Neutrophil (primary cell): ENCODE measurements at regions not wholly inside any gene's neighbourhood (a gene's known extent, or its start where the extent isn't known, plus 50 kb on each side); places are given as distances from the start of the nearest gene placed in this dataset.
"Not testable (repeated sequence)": the region's sequence is repeated elsewhere in the genome, so short reads cannot be mapped to it uniquely, and the experiment has no call there.

Source experiments
- H3K27ac ChIP-seq: fragments of 200-600 bp; sonication (generic); 2 replicates; pipeline ENCODE4 v1.5.1; 2016; ENCODE audit warnings: mild to moderate bottlenecking, moderate library complexity
- H3K27me3 ChIP-seq: fragments of 200-600 bp; sonication (generic); 2 replicates; pipeline ENCODE4 v1.6.0; 2016; ENCODE audit warnings: mild to moderate bottlenecking
- H3K36me3 ChIP-seq: fragments of 200-600 bp; sonication (generic); 2 replicates; pipeline ENCODE4 v1.5.1; 2017
- H3K4me1 ChIP-seq, 2 experiments: fragments of 200-600 bp in 1 of 2; sonication (generic) in 1 of 2; 1 replicate in 1 of 2; 2 replicates in 1 of 2; pipeline versions ENCODE4 v1.5.1 to v1.6.1; 2013 to 2016; ENCODE audit warnings: low read depth in 1 of 2, low read length in 1 of 2, mild to moderate bottlenecking in 1 of 2, moderate library complexity in 1 of 2; ENCODE audit not compliant: control insufficient read depth in 1 of 2, insufficient read depth in 1 of 2
- H3K4me3 ChIP-seq, 2 experiments: fragments of 200-600 bp in 1 of 2; sonication (generic) in 1 of 2; 1 replicate in 1 of 2; 2 replicates in 1 of 2; pipeline ENCODE4 v1.5.1; 2013 to 2016; ENCODE audit warnings: low read depth in 1 of 2, low read length in 1 of 2, mild to moderate bottlenecking in 1 of 2, moderate library complexity in 1 of 2
- H3K9me3 ChIP-seq: fragments of 200-600 bp; sonication (generic); 2 replicates; pipeline ENCODE4 v1.5.1; 2016
- TF ChIP-seq, protein P1 (sequence below): fragments of 200-600 bp; sonication (generic); IDR thresholded peaks from 2 replicates; pipeline ENCODE4 v1.5.1; 2016; ENCODE audit warnings: antibody characterized with exemption

DNA sequence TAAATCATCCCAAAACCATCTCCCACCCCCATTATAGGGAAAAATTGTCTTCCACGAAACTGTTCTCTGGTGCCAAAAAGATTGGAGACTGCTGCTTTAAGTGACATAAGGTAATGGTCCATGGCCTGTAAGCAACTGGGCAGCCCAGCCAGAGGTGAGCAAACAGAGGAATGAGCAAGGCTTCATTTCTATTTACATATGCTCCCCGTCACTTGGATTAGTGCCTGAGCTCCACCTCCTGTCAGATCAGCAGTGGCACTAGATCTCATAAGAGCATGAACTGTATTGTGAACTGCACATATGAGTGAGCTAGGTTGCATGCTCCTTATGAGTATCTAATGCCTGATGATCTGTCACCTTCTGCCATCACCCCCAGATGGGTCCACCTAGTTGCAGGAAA, 1159.8 kb upstream of the ALCAM start:
- H3K4me3 ChIP-seq, result no peak overlapping the region

DNA sequence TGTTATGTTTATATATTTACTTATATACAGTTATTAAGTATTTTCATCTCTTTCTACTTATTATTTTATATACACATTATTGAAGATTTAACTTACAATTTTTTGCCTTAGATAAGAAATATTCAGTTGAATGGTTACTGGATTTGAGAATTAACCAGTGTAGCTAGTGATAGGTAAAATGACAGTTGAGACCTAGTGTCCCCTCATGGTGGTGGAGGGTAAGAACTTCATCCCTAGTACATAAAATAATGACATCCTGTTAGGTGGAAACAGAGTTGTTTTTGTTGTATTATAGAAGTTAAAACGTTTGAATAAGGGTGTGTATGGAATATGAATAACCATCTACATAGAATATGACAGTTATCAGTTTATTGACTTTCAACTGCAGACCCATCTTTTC, 1152.4 kb upstream of the ALCAM start:
- Histone ChIP-seq H3K27me3 (no peaks in the 10 kb centered on the region), H3K4me3 (no peak overlapping the region), H3K36me3 (no peaks in the 10 kb centered on the region), H3K27ac (no peak overlapping the region), H3K4me1 (no peaks in the 10 kb centered on the region), H3K9me3 (no peaks in the 10 kb centered on the region)
- TF ChIP-seq, protein P1, sequence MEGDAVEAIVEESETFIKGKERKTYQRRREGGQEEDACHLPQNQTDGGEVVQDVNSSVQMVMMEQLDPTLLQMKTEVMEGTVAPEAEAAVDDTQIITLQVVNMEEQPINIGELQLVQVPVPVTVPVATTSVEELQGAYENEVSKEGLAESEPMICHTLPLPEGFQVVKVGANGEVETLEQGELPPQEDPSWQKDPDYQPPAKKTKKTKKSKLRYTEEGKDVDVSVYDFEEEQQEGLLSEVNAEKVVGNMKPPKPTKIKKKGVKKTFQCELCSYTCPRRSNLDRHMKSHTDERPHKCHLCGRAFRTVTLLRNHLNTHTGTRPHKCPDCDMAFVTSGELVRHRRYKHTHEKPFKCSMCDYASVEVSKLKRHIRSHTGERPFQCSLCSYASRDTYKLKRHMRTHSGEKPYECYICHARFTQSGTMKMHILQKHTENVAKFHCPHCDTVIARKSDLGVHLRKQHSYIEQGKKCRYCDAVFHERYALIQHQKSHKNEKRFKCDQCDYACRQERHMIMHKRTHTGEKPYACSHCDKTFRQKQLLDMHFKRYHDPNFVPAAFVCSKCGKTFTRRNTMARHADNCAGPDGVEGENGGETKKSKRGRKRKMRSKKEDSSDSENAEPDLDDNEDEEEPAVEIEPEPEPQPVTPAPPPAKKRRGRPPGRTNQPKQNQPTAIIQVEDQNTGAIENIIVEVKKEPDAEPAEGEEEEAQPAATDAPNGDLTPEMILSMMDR, result no peak

More for the DNA sequence above, 1159.8 kb upstream of the ALCAM start:
- H3K27me3 ChIP-seq, result no peaks in the 10 kb centered on the region
- H3K4me1 ChIP-seq, result no peaks in the 10 kb centered on the region
- no peaks in the 10 kb centered on the region for H3K36me3 ChIP-seq
- no peaks in the 10 kb centered on the region for H3K9me3 ChIP-seq
- no peak overlapping the region for H3K27ac ChIP-seq
- TF ChIP-seq, protein P1, result no peak

DNA sequence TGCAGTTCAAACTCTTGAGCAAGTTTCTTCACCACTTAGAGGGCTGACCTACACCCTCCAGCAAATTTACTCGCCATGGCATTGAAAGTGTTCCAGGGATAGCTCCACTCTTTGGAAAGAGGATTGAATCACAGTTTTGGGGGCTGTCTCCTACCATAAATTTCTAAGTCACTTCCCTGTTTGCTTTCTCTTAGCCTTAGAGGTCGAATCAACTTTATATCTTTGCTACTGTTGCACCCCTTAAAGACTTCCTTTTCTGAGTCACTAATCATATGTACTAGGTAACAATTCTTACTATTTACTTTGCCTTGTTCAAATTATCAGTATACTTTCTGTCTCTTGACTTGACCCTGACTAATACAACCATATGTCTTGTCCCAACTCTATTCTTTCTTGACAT, 1151.8 kb upstream of the ALCAM start:
- H3K9me3 ChIP-seq, result no peaks in the 10 kb centered on the region
- TF ChIP-seq, protein P1, result no peak
- H3K4me1 ChIP-seq, result no peaks in the 10 kb centered on the region
- no peak overlapping the region for H3K4me3 ChIP-seq
- H3K27me3 ChIP-seq, result no peaks in the 10 kb centered on the region
- H3K27ac ChIP-seq, result no peak overlapping the region
- no peaks in the 10 kb centered on the region for H3K36me3 ChIP-seq

GRCh38 chr3:104219046-104219445, 1147.7 kb upstream of the ALCAM start:
- H3K27me3 ChIP-seq, H3K4me3 ChIP-seq, H3K4me1 ChIP-seq, H3K27ac ChIP-seq, H3K36me3 ChIP-seq, H3K9me3 ChIP-seq: not testable (repeated sequence)

- Histone ChIP-seq H3K9me3 (no peaks in the 10 kb centered on the region), H3K4me1 (no peaks in the 10 kb centered on the region)
- TF ChIP-seq, protein P1, result no peak
Observed at GRCh38 chr3:104234442-104235194, 1132.1 kb upstream of the ALCAM start.

GRCh38 chr3:104244680-104245220, 1122.0 kb upstream of the ALCAM start:
- Histone ChIP-seq H3K36me3 (no peaks in the 10 kb centered on the region), H3K27ac (no peak overlapping the region), H3K4me3 (no peak overlapping the region), H3K9me3 (no peaks in the 10 kb centered on the region), H3K27me3 (no peaks in the 10 kb centered on the region), H3K4me1 (no peaks in the 10 kb centered on the region)
- TF ChIP-seq, protein P1, result no peak

More at GRCh38 chr3:104234442-104235194, 1132.1 kb upstream of the ALCAM start:
- Histone ChIP-seq H3K4me3 (no peak overlapping the region), H3K36me3 (no peaks in the 10 kb centered on the region), H3K27me3 (no peaks in the 10 kb centered on the region), H3K27ac (no peak overlapping the region)
